Sigmoid colon (tissue), 4 donors: ENCODE measurements at regions not wholly inside any gene's neighbourhood (a gene's known extent, or its start where the extent isn't known, plus 50 kb on each side); places are given as distances from the start of the nearest gene placed in this dataset.
"Not testable (repeated sequence)": the region's sequence is repeated elsewhere in the genome, so short reads cannot be mapped to it uniquely, and the experiment has no call there.

Experiments used
- EP300 ChIP-seq, 4 donors: sonication (generic); formaldehyde crosslinking; IDR thresholded peaks; one replicate each; pipeline ENCODE4 v1.6.1; 2017; ENCODE audit warnings: antibody characterized with exemption in 4 of 4
- POLR2AphosphoS5 ChIP-seq, 4 donors: sonication (generic); formaldehyde crosslinking; IDR thresholded peaks; one replicate each; pipeline ENCODE4 v1.6.1; 2017; ENCODE audit warnings: antibody characterized with exemption in 4 of 4
- TF ChIP-seq, protein P1 (sequence below), 4 experiments: fragments of 450-650 bp in 3 of 4; fragments of 200-600 bp in 1 of 4; IDR thresholded peaks; one replicate each; pipeline ENCODE4 v1.5.1; 2016 to 2019; ENCODE audit warnings: antibody characterized with exemption in 4 of 4, mild to moderate bottlenecking in 3 of 4, moderate library complexity in 2 of 4

DNA sequence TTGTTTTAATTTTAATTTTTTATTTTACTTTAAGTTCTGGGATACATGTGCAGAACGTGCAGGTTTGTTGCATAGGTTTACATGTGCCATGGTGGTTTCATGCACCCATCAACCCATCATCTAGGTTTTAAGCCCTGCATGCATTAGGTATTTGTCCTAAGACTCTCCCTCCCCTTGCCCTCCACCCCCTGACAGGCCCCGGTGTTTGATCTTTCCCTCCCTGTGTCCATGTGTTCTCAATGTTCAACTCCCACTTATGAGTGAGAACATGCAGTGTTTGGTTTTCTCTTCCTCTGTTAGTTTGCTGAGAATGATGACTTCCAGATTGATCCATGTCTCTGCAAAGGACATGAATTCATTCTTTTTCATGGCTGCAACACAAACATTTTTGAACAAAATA, 50.3 kb upstream of the MCUR1 start:
- TF ChIP-seq, protein P1, sequence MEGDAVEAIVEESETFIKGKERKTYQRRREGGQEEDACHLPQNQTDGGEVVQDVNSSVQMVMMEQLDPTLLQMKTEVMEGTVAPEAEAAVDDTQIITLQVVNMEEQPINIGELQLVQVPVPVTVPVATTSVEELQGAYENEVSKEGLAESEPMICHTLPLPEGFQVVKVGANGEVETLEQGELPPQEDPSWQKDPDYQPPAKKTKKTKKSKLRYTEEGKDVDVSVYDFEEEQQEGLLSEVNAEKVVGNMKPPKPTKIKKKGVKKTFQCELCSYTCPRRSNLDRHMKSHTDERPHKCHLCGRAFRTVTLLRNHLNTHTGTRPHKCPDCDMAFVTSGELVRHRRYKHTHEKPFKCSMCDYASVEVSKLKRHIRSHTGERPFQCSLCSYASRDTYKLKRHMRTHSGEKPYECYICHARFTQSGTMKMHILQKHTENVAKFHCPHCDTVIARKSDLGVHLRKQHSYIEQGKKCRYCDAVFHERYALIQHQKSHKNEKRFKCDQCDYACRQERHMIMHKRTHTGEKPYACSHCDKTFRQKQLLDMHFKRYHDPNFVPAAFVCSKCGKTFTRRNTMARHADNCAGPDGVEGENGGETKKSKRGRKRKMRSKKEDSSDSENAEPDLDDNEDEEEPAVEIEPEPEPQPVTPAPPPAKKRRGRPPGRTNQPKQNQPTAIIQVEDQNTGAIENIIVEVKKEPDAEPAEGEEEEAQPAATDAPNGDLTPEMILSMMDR (IDR thresholded peaks at IDR 0.05) = not testable (repeated sequence)
- not testable (repeated sequence) for TF ChIP-seq EP300, POLR2AphosphoS5 (IDR thresholded peaks at IDR 0.05)
